GM23248 (cell line): ENCODE measurements at regions not wholly inside any gene's neighbourhood (a gene's known extent, or its start where the extent isn't known, plus 50 kb on each side); places are given as distances from the start of the nearest gene placed in this dataset.

ENCODE experiments used
- DNase-seq: peaks from one replicate; pipeline ENCODE4 v3.0.0-alpha.2; 2015
- H2AFZ ChIP-seq: fragments of 200-600 bp; sonication (generic); 2 replicates; pipeline ENCODE4 v1.6.1; 2016; ENCODE audit warnings: antibody characterized with exemption
- H3F3A ChIP-seq: fragments of 200-600 bp; sonication (generic); 2 replicates; pipeline ENCODE4 v1.6.1; 2016; ENCODE audit warnings: mild to moderate bottlenecking, antibody characterized with exemption, mixed run types; ENCODE audit not compliant: insufficient read depth
- H3K27ac ChIP-seq: fragments of 200-600 bp; sonication (generic); 2 replicates; pipeline ENCODE4 v1.5.1; 2016; ENCODE audit warnings: mild to moderate bottlenecking
- H3K27me3 ChIP-seq: fragments of 200-600 bp; sonication (generic); replicated peaks from 2 replicates; pipeline ENCODE4 v1.6.1; 2016; ENCODE audit warnings: mild to moderate bottlenecking; ENCODE audit not compliant: insufficient read depth
- H3K36me3 ChIP-seq: fragments of 200-600 bp; sonication (generic); 2 replicates; pipeline ENCODE4 v1.6.1; 2016; ENCODE audit warnings: low read depth, mild to moderate bottlenecking
- H3K4me1 ChIP-seq: fragments of 200-600 bp; sonication (generic); 2 replicates; pipeline ENCODE4 v1.6.1; 2016; ENCODE audit warnings: mild to moderate bottlenecking; ENCODE audit not compliant: insufficient read depth
- H3K4me2 ChIP-seq: fragments of 200-600 bp; sonication (generic); one replicate; pipeline ENCODE4 v1.6.1; 2016; ENCODE audit warnings: mild to moderate bottlenecking; ENCODE audit not compliant: unreplicated experiment
- H3K4me3 ChIP-seq: fragments of 200-600 bp; sonication (generic); 2 replicates; pipeline ENCODE4 v1.5.1; 2016; ENCODE audit warnings: mild to moderate bottlenecking
- H3K79me2 ChIP-seq: fragments of 200-600 bp; sonication (generic); 2 replicates; pipeline ENCODE4 v1.6.1; 2016; ENCODE audit warnings: mild to moderate bottlenecking; ENCODE audit not compliant: insufficient read depth
- H3K9ac ChIP-seq: fragments of 200-600 bp; sonication (generic); 2 replicates; pipeline ENCODE4 v1.6.1; 2016; ENCODE audit warnings: mild to moderate bottlenecking
- H3K9me2 ChIP-seq: fragments of 200-600 bp; sonication (generic); 2 replicates; pipeline ENCODE4 v1.6.1; 2016; ENCODE audit warnings: mixed run types, mild to moderate bottlenecking, moderate library complexity; ENCODE audit not compliant: insufficient read depth
- H3K9me3 ChIP-seq: fragments of 200-600 bp; sonication (generic); one replicate; pipeline ENCODE4 v1.6.1; 2017; ENCODE audit warnings: low read depth
- H4K20me1 ChIP-seq: fragments of 200-600 bp; sonication (generic); 2 replicates; pipeline ENCODE4 v1.6.0; 2016; ENCODE audit not compliant: insufficient read depth
- EZH2 ChIP-seq: fragments of 200-600 bp; sonication (generic); IDR thresholded peaks from 2 replicates; pipeline ENCODE4 v1.6.1; 2018; ENCODE audit warnings: antibody characterized with exemption, mild to moderate bottlenecking; ENCODE audit not compliant: insufficient read depth, poor library complexity, severe bottlenecking
- EZH2phosphoT487 ChIP-seq: fragments of 200-600 bp; sonication (generic); IDR thresholded peaks from 2 replicates; pipeline ENCODE4 v1.6.1; 2018; ENCODE audit warnings: antibody characterized with exemption, moderate library complexity, mild to moderate bottlenecking, low read depth; ENCODE audit not compliant: insufficient read depth
- WGBS, 2 experiments: methylation state at CpG; one replicate each; pipeline ENCODE4 v1.1.6; 2015 to 2017; ENCODE audit warnings: low lambda C conversion rate in 2 of 2, low coverage in 1 of 2; ENCODE audit errors: missing lambda C conversion rate in 2 of 2; 5-methylcytosine and 5-hydroxymethylcytosine counted together
- in situ Hi-C: fragments of 300-500 bp; cut with MboI; formaldehyde crosslinking; loops from 2 replicates; pipeline ENCODE4 v1.15.0; 2020

- WGBS, 2 experiments = 69 to 70% methylated on average over 6 of the region's 6 CpGs
- Histone ChIP-seq H3K9me3 (no peaks in the 10 kb centered on the region), H3K79me2 (no peaks in the 10 kb centered on the region), H3K27ac (no peak overlapping the region), H3K4me3 (no peak overlapping the region), H3K36me3 (no peaks in the 10 kb centered on the region), H2AFZ (no peak overlapping the region), H3K4me2 (no peak overlapping the region), H3K4me1 (no peaks in the 10 kb centered on the region), H3K9me2 (no peaks in the 10 kb centered on the region), H4K20me1 (no peaks in the 10 kb centered on the region), H3K27me3 (no peaks in the 10 kb centered on the region), H3F3A (no peaks in the 10 kb centered on the region), H3K9ac (no peak overlapping the region)
- in situ Hi-C loops = no loop called here
- DNase-seq = no peak
- no peak for TF ChIP-seq EZH2
- TF ChIP-seq EZH2phosphoT487 = no peak
Measured at GRCh38 chr18:76169733-76170132, 325.3 kb downstream of the ZNF516 start.

GRCh38 chr18:76167845-76168621 is 327.0 kb downstream of the ZNF516 start:
- Histone ChIP-seq H3K27me3 (no peaks in the 10 kb centered on the region), H3K4me2 (no peak overlapping the region)

GRCh38 chr18:76167410-76167809 is 327.6 kb downstream of the ZNF516 start:
- Histone ChIP-seq H3F3A (no peaks in the 10 kb centered on the region), H4K20me1 (no peaks in the 10 kb centered on the region), H3K4me2 (no peak overlapping the region), H3K27me3 (no peaks in the 10 kb centered on the region), H3K36me3 (no peaks in the 10 kb centered on the region), H3K4me1 (no peaks in the 10 kb centered on the region), H3K27ac (no peak overlapping the region), H3K9ac (no peak overlapping the region), H3K9me2 (no peaks in the 10 kb centered on the region), H2AFZ (no peak overlapping the region), H3K79me2 (no peaks in the 10 kb centered on the region), H3K9me3 (no peaks in the 10 kb centered on the region), H3K4me3 (no peak overlapping the region)
- in situ Hi-C loops = no loop called here
- no peak for TF ChIP-seq EZH2
- no peak for TF ChIP-seq EZH2phosphoT487
- no peak for DNase-seq
- 31% methylated on average over 6 of the region's 6 CpGs for WGBS, 2 experiments

More at GRCh38 chr18:76167845-76168621, 327.0 kb downstream of the ZNF516 start:
- Histone ChIP-seq H3K9me3 (no peaks in the 10 kb centered on the region), H2AFZ (no peak overlapping the region), H3K9me2 (no peaks in the 10 kb centered on the region), H4K20me1 (no peaks in the 10 kb centered on the region), H3F3A (no peaks in the 10 kb centered on the region), H3K4me1 (no peaks in the 10 kb centered on the region), H3K27ac (no peak overlapping the region), H3K79me2 (no peaks in the 10 kb centered on the region), H3K4me3 (no peak overlapping the region), H3K9ac (no peak overlapping the region), H3K36me3 (no peaks in the 10 kb centered on the region)
- TF ChIP-seq EZH2 (no peak), EZH2phosphoT487 (no peak)
- DNase-seq = no peak
- 14 to 24% methylated on average over 12 of the region's 12 CpGs for WGBS, 2 experiments
- in situ Hi-C loops = no loop called here

GRCh38 chr18:76162886-76163285 is 332.2 kb downstream of the ZNF516 start:
- no peak for DNase-seq
- 46 to 49% methylated on average over 7 of the region's 7 CpGs for WGBS, 2 experiments
- H3K27me3 ChIP-seq = no peaks in the 10 kb centered on the region

More at GRCh38 chr18:76162886-76163285, 332.2 kb downstream of the ZNF516 start:
- no peak overlapping the region for H3K9ac ChIP-seq
- H3K4me3 ChIP-seq = no peak overlapping the region
- H3K36me3 ChIP-seq = no peaks in the 10 kb centered on the region
- H2AFZ ChIP-seq = no peak overlapping the region
- no peaks in the 10 kb centered on the region for H3K79me2 ChIP-seq
- no peaks in the 10 kb centered on the region for H3K9me2 ChIP-seq
- TF ChIP-seq EZH2 (no peak), EZH2phosphoT487 (no peak)
- in situ Hi-C loops = no loop called here
- H3K4me2 ChIP-seq = no peak overlapping the region
- H4K20me1 ChIP-seq = no peaks in the 10 kb centered on the region
- H3F3A ChIP-seq = no peaks in the 10 kb centered on the region
- H3K9me3 ChIP-seq = no peaks in the 10 kb centered on the region
- H3K27ac ChIP-seq = no peak overlapping the region
- H3K4me1 ChIP-seq = no peaks in the 10 kb centered on the region
